ENCODE measurements at regions not wholly inside any gene's neighbourhood (a gene's known extent, or its start where the extent isn't known, plus 50 kb on each side); places are given as distances from the start of the nearest gene placed in this dataset.

- no peak overlapping the region for H2AK5ac ChIP-seq (ENCODE audit: low read depth, low read length)
- no peak overlapping the region for H3K4ac ChIP-seq (ENCODE audit: low read length)
- H2AFZ ChIP-seq (ENCODE audit: low read length): no peak overlapping the region
- H3K4me2 ChIP-seq (ENCODE audit: insufficient read depth, low read length, poor library complexity, severe bottlenecking): no peak overlapping the region
- no peaks in the 10 kb centered on the region for H3K36me3 ChIP-seq (replicated peaks in 1 of 2; ENCODE audit: control insufficient read depth in 2 of 2, insufficient read depth in 2 of 2, low read length in 2 of 2)
- H3K9ac ChIP-seq (ENCODE audit: low read depth, low read length, poor library complexity): no peak overlapping the region
- no peaks in the 10 kb centered on the region for H3K9me3 ChIP-seq (replicated peaks in 1 of 2; ENCODE audit: control insufficient read depth in 2 of 2, insufficient read depth in 1 of 2, low read depth in 1 of 2, low read length in 2 of 2)
- no peak overlapping the region for H4K91ac ChIP-seq (ENCODE audit: low read depth, low read length, poor library complexity)
- no CpG with 5 or more reads among the region's 3 CpGs for WGBS, 2 donors (ENCODE audit: extremely low coverage in 2 of 2, insufficient read length in 2 of 2, insufficient replicate concordance in 1 of 2)
- H2BK5ac ChIP-seq (ENCODE audit: low read length): no peak overlapping the region
- no peak for DNase-seq (ENCODE audit: low spot score)
- H3K27me3 ChIP-seq (ENCODE audit: control insufficient read depth in 3 of 3, insufficient read depth in 3 of 3, low read depth in 1 of 3, low read length in 3 of 3): no peaks in the 10 kb centered on the region
- H3K14ac ChIP-seq (ENCODE audit: low read length): no peak overlapping the region
- H2BK15ac ChIP-seq (ENCODE audit: low read length): no peak overlapping the region
- no peak overlapping the region for H3K23ac ChIP-seq (ENCODE audit: low read depth, low read length, poor library complexity)
- no peak overlapping the region for H3K27ac ChIP-seq (replicated peaks; ENCODE audit: low read length)
- no peak overlapping the region for H3K18ac ChIP-seq (ENCODE audit: low read length)
- H4K8ac ChIP-seq (ENCODE audit: low read depth, low read length): no peak overlapping the region
- no peaks in the 10 kb centered on the region for H3K79me1 ChIP-seq (ENCODE audit: low read depth, low read length)
- no peak overlapping the region for H2BK12ac ChIP-seq (ENCODE audit: low read length)
- no peak overlapping the region for H3K4me3 ChIP-seq (ENCODE audit: low read length in 2 of 2)
- no peak overlapping the region for H2BK120ac ChIP-seq (ENCODE audit: low read depth, low read length)
- H3K4me1 ChIP-seq (ENCODE audit: control insufficient read depth in 2 of 2, insufficient read depth in 1 of 2, low read depth in 1 of 2, low read length in 2 of 2): no peaks in the 10 kb centered on the region
These were observed 474.5 kb downstream of the ZSWIM6 start for GRCh38 chr5:61806491-61807020.

GRCh38 chr5:61808091-61808490 lies 476.0 kb downstream of the ZSWIM6 start:
- H3K4me1 ChIP-seq (ENCODE audit: control insufficient read depth in 2 of 2, insufficient read depth in 1 of 2, low read depth in 1 of 2, low read length in 2 of 2): no peaks in the 10 kb centered on the region
- H3K4me2 ChIP-seq (ENCODE audit: insufficient read depth, low read length, poor library complexity, severe bottlenecking): no peak overlapping the region

GRCh38 chr5:61808909-61809308 lies 476.9 kb downstream of the ZSWIM6 start:
- H2BK5ac ChIP-seq (ENCODE audit: low read length): no peak overlapping the region
- no peak overlapping the region for H3K4ac ChIP-seq (ENCODE audit: low read length)
- H2AK5ac ChIP-seq (ENCODE audit: low read depth, low read length): no peak overlapping the region
- no peaks in the 10 kb centered on the region for H3K36me3 ChIP-seq (replicated peaks in 1 of 2; ENCODE audit: control insufficient read depth in 2 of 2, insufficient read depth in 2 of 2, low read length in 2 of 2)
- H3K9me3 ChIP-seq (replicated peaks in 1 of 2; ENCODE audit: control insufficient read depth in 2 of 2, insufficient read depth in 1 of 2, low read depth in 1 of 2, low read length in 2 of 2): peaks cover 0 to 8% of the 10 kb centered on the region in 2 donors
- H3K27ac ChIP-seq (replicated peaks; ENCODE audit: low read length): no peak overlapping the region
- H3K4me2 ChIP-seq (ENCODE audit: insufficient read depth, low read length, poor library complexity, severe bottlenecking): no peak overlapping the region
- no peak for DNase-seq (ENCODE audit: low spot score)
- no peaks in the 10 kb centered on the region for H3K79me1 ChIP-seq (ENCODE audit: low read depth, low read length)
- no peaks in the 10 kb centered on the region for H3K27me3 ChIP-seq (ENCODE audit: control insufficient read depth in 3 of 3, insufficient read depth in 3 of 3, low read depth in 1 of 3, low read length in 3 of 3)
- no peak overlapping the region for H4K8ac ChIP-seq (ENCODE audit: low read depth, low read length)
- WGBS, 2 donors (ENCODE audit: extremely low coverage in 2 of 2, insufficient read length in 2 of 2, insufficient replicate concordance in 1 of 2): no CpG with 5 or more reads among the region's 9 CpGs
- no peak overlapping the region for H3K23ac ChIP-seq (ENCODE audit: low read depth, low read length, poor library complexity)
- H3K14ac ChIP-seq (ENCODE audit: low read length): no peak overlapping the region
- no peak overlapping the region for H2BK12ac ChIP-seq (ENCODE audit: low read length)
- peak overlapping the region; percentile 37 for H2AFZ ChIP-seq (ENCODE audit: low read length)
- no peak overlapping the region for H2BK15ac ChIP-seq (ENCODE audit: low read length)
- H3K9ac ChIP-seq (ENCODE audit: low read depth, low read length, poor library complexity): no peak overlapping the region
- H3K4me3 ChIP-seq (ENCODE audit: low read length in 2 of 2): no peak overlapping the region
- no peak overlapping the region for H2BK120ac ChIP-seq (ENCODE audit: low read depth, low read length)
- no peak overlapping the region for H4K91ac ChIP-seq (ENCODE audit: low read depth, low read length, poor library complexity)
- no peak overlapping the region for H3K18ac ChIP-seq (ENCODE audit: low read length)
- no peaks in the 10 kb centered on the region for H3K4me1 ChIP-seq (ENCODE audit: control insufficient read depth in 2 of 2, insufficient read depth in 1 of 2, low read depth in 1 of 2, low read length in 2 of 2)

More at GRCh38 chr5:61808091-61808490, 476.0 kb downstream of the ZSWIM6 start:
- H3K23ac ChIP-seq (ENCODE audit: low read depth, low read length, poor library complexity): no peak overlapping the region
- H3K4ac ChIP-seq (ENCODE audit: low read length): no peak overlapping the region
- no peaks in the 10 kb centered on the region for H3K27me3 ChIP-seq (ENCODE audit: control insufficient read depth in 3 of 3, insufficient read depth in 3 of 3, low read depth in 1 of 3, low read length in 3 of 3)
- no peak overlapping the region for H2BK12ac ChIP-seq (ENCODE audit: low read length)
- H2AK5ac ChIP-seq (ENCODE audit: low read depth, low read length): no peak overlapping the region
- no peaks in the 10 kb centered on the region for H3K36me3 ChIP-seq (replicated peaks in 1 of 2; ENCODE audit: control insufficient read depth in 2 of 2, insufficient read depth in 2 of 2, low read length in 2 of 2)
- no peak overlapping the region for H3K18ac ChIP-seq (ENCODE audit: low read length)
- no peak overlapping the region for H3K4me3 ChIP-seq (ENCODE audit: low read length in 2 of 2)
- H2BK15ac ChIP-seq (ENCODE audit: low read length): no peak overlapping the region
- no peak overlapping the region for H2BK120ac ChIP-seq (ENCODE audit: low read depth, low read length)
- H3K79me1 ChIP-seq (ENCODE audit: low read depth, low read length): no peaks in the 10 kb centered on the region
- no peak overlapping the region for H3K9ac ChIP-seq (ENCODE audit: low read depth, low read length, poor library complexity)
- no peak for DNase-seq (ENCODE audit: low spot score)
- H3K27ac ChIP-seq (replicated peaks; ENCODE audit: low read length): no peak overlapping the region
- no peak overlapping the region for H4K8ac ChIP-seq (ENCODE audit: low read depth, low read length)
- peaks cover 0 to 5% of the 10 kb centered on the region in 2 donors for H3K9me3 ChIP-seq (replicated peaks in 1 of 2; ENCODE audit: control insufficient read depth in 2 of 2, insufficient read depth in 1 of 2, low read depth in 1 of 2, low read length in 2 of 2)
- H2AFZ ChIP-seq (ENCODE audit: low read length): no peak overlapping the region
- H3K14ac ChIP-seq (ENCODE audit: low read length): no peak overlapping the region
- WGBS, 2 donors (ENCODE audit: extremely low coverage in 2 of 2, insufficient read length in 2 of 2, insufficient replicate concordance in 1 of 2): no CpG with 5 or more reads among the region's 3 CpGs
- no peak overlapping the region for H4K91ac ChIP-seq (ENCODE audit: low read depth, low read length, poor library complexity)
- no peak overlapping the region for H2BK5ac ChIP-seq (ENCODE audit: low read length)

- Histone ChIP-seq H3K18ac (ENCODE audit: low read length) (no peak overlapping the region), H3K23ac (ENCODE audit: low read depth, low read length, poor library complexity) (no peak overlapping the region), H3K27me3 (ENCODE audit: control insufficient read depth in 3 of 3, insufficient read depth in 3 of 3, low read depth in 1 of 3, low read length in 3 of 3) (no peaks in the 10 kb centered on the region), H2BK15ac (ENCODE audit: low read length) (no peak overlapping the region), H3K14ac (ENCODE audit: low read length) (no peak overlapping the region), H2BK120ac (ENCODE audit: low read depth, low read length) (no peak overlapping the region), H3K36me3 (replicated peaks in 1 of 2; ENCODE audit: control insufficient read depth in 2 of 2, insufficient read depth in 2 of 2, low read length in 2 of 2) (no peaks in the 10 kb centered on the region), H2BK12ac (ENCODE audit: low read length) (no peak overlapping the region), H4K8ac (ENCODE audit: low read depth, low read length) (no peak overlapping the region), H3K4me1 (ENCODE audit: control insufficient read depth in 2 of 2, insufficient read depth in 1 of 2, low read depth in 1 of 2, low read length in 2 of 2) (no peaks in the 10 kb centered on the region), H3K4me2 (ENCODE audit: insufficient read depth, low read length, poor library complexity, severe bottlenecking) (no peak overlapping the region), H3K9me3 (replicated peaks in 1 of 2; ENCODE audit: control insufficient read depth in 2 of 2, insufficient read depth in 1 of 2, low read depth in 1 of 2, low read length in 2 of 2) (peaks cover 0 to 8% of the 10 kb centered on the region in 2 donors), H2AFZ (ENCODE audit: low read length) (no peak overlapping the region), H3K27ac (replicated peaks; ENCODE audit: low read length) (no peak overlapping the region), H2AK5ac (ENCODE audit: low read depth, low read length) (no peak overlapping the region), H4K91ac (ENCODE audit: low read depth, low read length, poor library complexity) (no peak overlapping the region), H3K4me3 (ENCODE audit: low read length in 2 of 2) (no peak overlapping the region), H3K79me1 (ENCODE audit: low read depth, low read length) (no peaks in the 10 kb centered on the region), H2BK5ac (ENCODE audit: low read length) (no peak overlapping the region), H3K9ac (ENCODE audit: low read depth, low read length, poor library complexity) (no peak overlapping the region), H3K4ac (ENCODE audit: low read length) (no peak overlapping the region)
- no peak for DNase-seq (ENCODE audit: low spot score)
- no CpG with 5 or more reads among the region's 4 CpGs for whole genome bisulfite sequencing, 2 donors (ENCODE audit: extremely low coverage in 2 of 2, insufficient read length in 2 of 2, insufficient replicate concordance in 1 of 2)
These were observed 477.6 kb downstream of the ZSWIM6 start for GRCh38 chr5:61809651-61810050.
